Psoas muscle (tissue), 7 donors: ENCODE measurements at regions not wholly inside any gene's neighbourhood (a gene's known extent, or its start where the extent isn't known, plus 50 kb on each side); places are given as distances from the start of the nearest gene placed in this dataset.

Experiments
- ATAC-seq, 4 donors: fragments of 200-7000 bp; cut with Tn5 transposase; one replicate each; pipeline ENCODE4 v1.9.1; 2020; ENCODE audit warnings: moderate library complexity in 3 of 4, mild to moderate bottlenecking in 2 of 4
- DNase-seq, 2 donors: peaks; one replicate each; pipeline ENCODE4 v3.0.0-alpha.2; 2020
- H3K27ac ChIP-seq: fragments of 200-600 bp; one replicate; pipeline ENCODE4 v1.8.0; 2022
- H3K27me3 ChIP-seq, 3 donors: fragments of 200-600 bp in 1 of 3; one replicate each; pipeline versions ENCODE4 v1.6.1 to v1.8.0; 2013 to 2022; ENCODE audit warnings: low read length in 2 of 3, mild to moderate bottlenecking in 2 of 3, moderate library complexity in 1 of 3; ENCODE audit not compliant: insufficient read depth in 3 of 3
- H3K36me3 ChIP-seq, 2 donors: fragments of 200-600 bp in 1 of 2; one replicate each; pipeline versions ENCODE4 v1.6.1 to v1.8.0; 2013 to 2022; ENCODE audit warnings: low read depth in 1 of 2, mild to moderate bottlenecking in 1 of 2, moderate library complexity in 1 of 2; ENCODE audit not compliant: insufficient read depth in 1 of 2
- H3K4me1 ChIP-seq: fragments of 200-600 bp; one replicate; pipeline ENCODE4 v1.8.0; 2022
- H3K4me3 ChIP-seq: fragments of 200-600 bp; one replicate; pipeline ENCODE4 v1.8.0; 2022; ENCODE audit warnings: mild to moderate bottlenecking
- H3K9me3 ChIP-seq: fragments of 200-600 bp; one replicate; pipeline ENCODE4 v1.8.0; 2022
- WGBS, 3 donors: extraction: QIAGEN DNeasy Blood & Tissue Kit; methylation state at CpG; one replicate each; pipeline versions ENCODE4 v1.1.6 to v1.1.7; 2013; 5-methylcytosine and 5-hydroxymethylcytosine counted together
- intact Hi-C, 2 donors: fragments of 100-400 bp; cut with DNase I; formaldehyde crosslinking; loops; one replicate each; pipeline versions ENCODE4 v1.11.0 to v1.14.2; 2022
- TF ChIP-seq, protein P1 (sequence below): fragments of 200-600 bp; IDR thresholded peaks from one replicate; pipeline ENCODE4 v1.8.0; 2022; ENCODE audit warnings: antibody characterized with exemption
- donor health status: healthy with polysubstance abuse.
- donor health status: DM: no; HTN: no; CAD: no; lungs with moderate emphysema.
- donor health status: Bipolar disorder and iron deficiency.
- donor health status: healthy.
- donor health status: DM: yes; HTN: yes; CAD: no.
- donor health status: DM: no; HTN: no; CAD: no.
- donor health status: DM: yes; HTN: yes; CAD: no.

DNA sequence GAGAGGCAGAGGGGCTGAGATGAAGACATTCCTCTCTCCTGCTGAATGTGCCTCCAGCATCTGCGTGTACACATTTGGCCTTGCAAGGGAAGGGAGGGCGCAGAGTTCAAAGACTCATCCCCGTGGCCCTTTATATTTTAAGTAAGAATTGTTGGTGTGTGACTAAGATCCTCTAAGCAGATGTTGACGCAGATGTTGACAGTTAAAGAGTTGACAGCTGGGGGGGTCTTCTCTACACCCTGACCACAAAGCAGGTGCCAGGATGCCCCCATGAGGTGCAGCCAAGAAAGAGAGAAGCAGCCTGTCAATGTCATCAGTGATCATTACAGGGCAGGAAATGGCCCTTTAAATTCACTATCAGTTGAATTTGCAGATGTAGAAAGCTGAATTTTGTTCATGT, 262.9 kb downstream of the IRX1 start:
- H3K27ac ChIP-seq = no peak overlapping the region
- TF ChIP-seq, protein P1, sequence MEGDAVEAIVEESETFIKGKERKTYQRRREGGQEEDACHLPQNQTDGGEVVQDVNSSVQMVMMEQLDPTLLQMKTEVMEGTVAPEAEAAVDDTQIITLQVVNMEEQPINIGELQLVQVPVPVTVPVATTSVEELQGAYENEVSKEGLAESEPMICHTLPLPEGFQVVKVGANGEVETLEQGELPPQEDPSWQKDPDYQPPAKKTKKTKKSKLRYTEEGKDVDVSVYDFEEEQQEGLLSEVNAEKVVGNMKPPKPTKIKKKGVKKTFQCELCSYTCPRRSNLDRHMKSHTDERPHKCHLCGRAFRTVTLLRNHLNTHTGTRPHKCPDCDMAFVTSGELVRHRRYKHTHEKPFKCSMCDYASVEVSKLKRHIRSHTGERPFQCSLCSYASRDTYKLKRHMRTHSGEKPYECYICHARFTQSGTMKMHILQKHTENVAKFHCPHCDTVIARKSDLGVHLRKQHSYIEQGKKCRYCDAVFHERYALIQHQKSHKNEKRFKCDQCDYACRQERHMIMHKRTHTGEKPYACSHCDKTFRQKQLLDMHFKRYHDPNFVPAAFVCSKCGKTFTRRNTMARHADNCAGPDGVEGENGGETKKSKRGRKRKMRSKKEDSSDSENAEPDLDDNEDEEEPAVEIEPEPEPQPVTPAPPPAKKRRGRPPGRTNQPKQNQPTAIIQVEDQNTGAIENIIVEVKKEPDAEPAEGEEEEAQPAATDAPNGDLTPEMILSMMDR = no peak
- DNase-seq = no peak
- ATAC-seq = no peak
- intact Hi-C loops = no loop called here
- no peaks in the 10 kb centered on the region for H3K27me3 ChIP-seq
- H3K9me3 ChIP-seq = no peaks in the 10 kb centered on the region
- H3K4me3 ChIP-seq = no peak overlapping the region
- WGBS, 3 donors = 33 to 37% (median 36%) methylated on average over 4 of the region's 4 CpGs
- no peaks in the 10 kb centered on the region for H3K36me3 ChIP-seq
- no peaks in the 10 kb centered on the region for H3K4me1 ChIP-seq

DNA sequence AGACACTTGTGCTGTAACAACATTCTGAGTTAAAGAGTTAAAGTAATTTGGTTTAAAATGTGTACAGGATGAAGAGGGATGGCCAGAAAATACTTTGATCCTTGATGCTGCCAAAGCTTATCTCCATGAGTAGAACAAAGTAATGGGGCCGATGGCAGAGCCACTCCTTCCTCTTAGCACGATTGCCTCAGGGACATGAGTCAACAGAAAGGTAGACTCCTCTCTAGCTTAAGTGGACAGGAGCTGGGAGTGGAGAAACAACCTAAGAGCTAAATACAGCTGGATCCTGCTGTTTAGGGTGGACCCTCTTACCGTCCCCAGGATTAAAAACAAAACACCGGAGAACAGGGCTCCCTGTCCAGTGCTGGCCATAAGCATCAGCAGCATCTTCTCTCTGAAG, 267.3 kb downstream of the IRX1 start:
- 58 to 83% (median 78%) methylated on average over 4 of the region's 4 CpGs for WGBS, 3 donors
- H3K9me3 ChIP-seq = no peaks in the 10 kb centered on the region
- DNase-seq = no peak
- intact Hi-C loops = no loop called here
- H3K36me3 ChIP-seq = no peaks in the 10 kb centered on the region
- ATAC-seq = no peak
- no peak overlapping the region for H3K27ac ChIP-seq
- no peaks in the 10 kb centered on the region for H3K27me3 ChIP-seq
- H3K4me3 ChIP-seq = no peak overlapping the region
- no peaks in the 10 kb centered on the region for H3K4me1 ChIP-seq
- TF ChIP-seq, protein P1 = no peak

DNA sequence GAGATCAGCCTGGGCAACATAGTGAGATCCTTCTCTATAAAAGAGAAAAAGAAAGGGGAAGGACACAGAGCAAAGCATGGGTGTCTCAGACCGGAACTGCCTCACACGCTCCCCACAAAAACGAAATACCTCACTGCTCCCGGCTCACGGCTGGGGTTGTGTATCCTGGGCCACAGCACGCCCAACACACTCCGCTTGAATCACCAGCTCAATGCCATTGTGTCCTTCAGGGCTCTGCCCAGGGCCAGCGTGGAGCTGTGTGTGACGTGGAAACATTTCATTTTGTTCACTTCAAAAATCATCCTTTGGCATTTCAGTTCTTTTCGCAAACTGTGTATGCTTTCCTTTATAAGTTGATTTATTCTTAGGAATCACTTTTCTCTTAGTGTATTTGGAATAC, 279.5 kb downstream of the IRX1 start:
- no peaks in the 10 kb centered on the region for H3K9me3 ChIP-seq
- no peak for DNase-seq
- no peaks in the 10 kb centered on the region for H3K4me1 ChIP-seq
- H3K27me3 ChIP-seq = no peaks in the 10 kb centered on the region
- TF ChIP-seq, protein P1 = no peak
- H3K36me3 ChIP-seq = no peaks in the 10 kb centered on the region
- intact Hi-C loops = no loop called here
- 78 to 91% (median 85%) methylated on average over 10 of the region's 10 CpGs for WGBS, 3 donors
- no peak overlapping the region for H3K4me3 ChIP-seq
- no peak for ATAC-seq
- H3K27ac ChIP-seq = no peak overlapping the region

DNA sequence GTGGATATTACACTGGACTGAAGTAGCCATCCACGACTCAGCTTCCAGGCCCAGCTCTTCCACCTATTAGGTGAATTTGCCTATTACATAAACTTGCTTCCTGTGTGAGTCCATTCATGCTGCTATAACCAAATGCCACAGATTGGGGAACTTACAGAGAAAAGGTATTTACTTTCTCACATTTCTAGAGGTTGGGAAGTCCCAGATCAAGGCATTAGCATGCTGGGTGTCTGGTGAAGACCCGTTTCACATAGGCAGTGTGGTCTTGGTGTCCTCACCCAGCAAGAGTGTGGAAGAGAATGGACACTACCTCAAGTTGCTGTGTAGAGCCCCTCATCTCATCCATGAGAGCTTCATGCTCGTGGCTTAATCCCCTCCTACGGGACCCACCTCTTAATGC, 282.6 kb downstream of the IRX1 start:
- H3K27me3 ChIP-seq = no peaks in the 10 kb centered on the region
- WGBS, 3 donors = 65 to 71% (median 68%) methylated on average over 4 of the region's 4 CpGs
- TF ChIP-seq, protein P1 = no peak
- no peaks in the 10 kb centered on the region for H3K4me1 ChIP-seq
- H3K4me3 ChIP-seq = no peak overlapping the region
- H3K9me3 ChIP-seq = no peaks in the 10 kb centered on the region
- ATAC-seq (no peak), DNase-seq (no peak)
- intact Hi-C loops = no loop called here
- H3K27ac ChIP-seq = no peak overlapping the region
- no peaks in the 10 kb centered on the region for H3K36me3 ChIP-seq

DNA sequence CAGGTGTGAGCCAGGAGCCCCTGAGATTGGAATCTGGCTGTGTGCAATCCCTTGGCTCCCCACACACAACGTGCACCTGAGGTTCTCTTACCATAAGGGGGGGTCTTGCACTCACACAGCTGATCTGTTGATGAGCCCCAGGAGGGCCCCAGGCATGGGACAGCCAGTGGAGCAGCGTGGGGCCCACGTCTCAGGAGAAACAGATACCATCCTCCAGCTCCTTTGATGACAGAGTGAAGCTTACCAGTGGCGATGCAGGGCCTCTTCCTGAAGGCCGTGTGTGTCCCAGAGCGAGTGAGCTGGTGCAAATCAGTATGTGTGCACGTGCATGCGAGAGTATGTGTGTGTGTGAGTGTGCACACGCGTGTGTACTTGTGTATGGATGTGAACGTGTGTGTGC, 287.4 kb downstream of the IRX1 start:
- intact Hi-C loops = no loop called here
- TF ChIP-seq, protein P1 = no peak
- WGBS, 3 donors = 75 to 77% (median 77%) methylated on average over 11 of the region's 11 CpGs
- Histone ChIP-seq H3K4me3 (no peak overlapping the region), H3K9me3 (no peaks in the 10 kb centered on the region), H3K4me1 (no peaks in the 10 kb centered on the region), H3K27me3 (no peaks in the 10 kb centered on the region), H3K36me3 (no peaks in the 10 kb centered on the region), H3K27ac (no peak overlapping the region)
- ATAC-seq (no peak), DNase-seq (no peak)
